Left hindlimb (tissue), 1 donor: ENCODE measurements at regions not wholly inside any gene's neighbourhood (a gene's known extent, or its start where the extent isn't known, plus 50 kb on each side); places are given as distances from the start of the nearest gene placed in this dataset.

Source experiments
- DNase-seq: peaks from one replicate; pipeline ENCODE4 v3.0.0-alpha.2; 2018

GRCh38 chrX:22325096-22325495 lies 52.4 kb downstream of the CBLL2 start:
- no peak for DNase-seq

GRCh38 chrX:22329783-22330182 lies 57.1 kb downstream of the CBLL2 start:
- no peak for DNase-seq

- DNase-seq = no peak
These were observed 66.0 kb downstream of the CBLL2 start for GRCh38 chrX:22338740-22339139.

- DNase-seq = no peak
These were observed 66.7 kb downstream of the CBLL2 start for GRCh38 chrX:22339459-22339858.

- no peak for DNase-seq
These were observed 67.4 kb downstream of the CBLL2 start for GRCh38 chrX:22340022-22340616.

GRCh38 chrX:22343192-22343591 lies 70.5 kb downstream of the CBLL2 start:
- no peak for DNase-seq

GRCh38 chrX:22345884-22346283 lies 73.2 kb downstream of the CBLL2 start:
- DNase-seq = no peak

- no peak for DNase-seq
These were observed 74.8 kb downstream of the CBLL2 start for GRCh38 chrX:22347491-22347890.

- DNase-seq = no peak
These were observed 76.4 kb downstream of the CBLL2 start for GRCh38 chrX:22349116-22349515.

GRCh38 chrX:22351076-22351475 lies 78.4 kb downstream of the CBLL2 start:
- no peak for DNase-seq

- DNase-seq = no peak
These were observed 79.3 kb downstream of the CBLL2 start for GRCh38 chrX:22351966-22352365.

- DNase-seq = no peak
These were observed 84.9 kb downstream of the CBLL2 start for GRCh38 chrX:22357621-22358020.

- no peak for DNase-seq
These were observed 87.4 kb downstream of the CBLL2 start for GRCh38 chrX:22360129-22360528.

GRCh38 chrX:22365460-22365859 lies 92.7 kb downstream of the CBLL2 start:
- no peak for DNase-seq

- DNase-seq = no peak
These were observed 93.5 kb downstream of the CBLL2 start for GRCh38 chrX:22366166-22366702.

- DNase-seq = no peak
These were observed 94.2 kb downstream of the CBLL2 start for GRCh38 chrX:22366906-22367305.

GRCh38 chrX:22373094-22373493 lies 100.4 kb downstream of the CBLL2 start:
- DNase-seq = no peak

- no peak for DNase-seq
These were observed 101.1 kb downstream of the CBLL2 start for GRCh38 chrX:22373766-22374165.

GRCh38 chrX:22376369-22376768 lies 103.7 kb downstream of the CBLL2 start:
- DNase-seq = no peak

- no peak for DNase-seq
These were observed 105.6 kb downstream of the CBLL2 start for GRCh38 chrX:22378296-22378695.

GRCh38 chrX:22383988-22384387 lies 111.3 kb downstream of the CBLL2 start:
- DNase-seq = no peak

GRCh38 chrX:22389556-22390179 lies 117.0 kb downstream of the CBLL2 start:
- no peak for DNase-seq

- DNase-seq = no peak
These were observed 119.6 kb downstream of the CBLL2 start for GRCh38 chrX:22392133-22392948.

- DNase-seq = no peak
These were observed 122.7 kb downstream of the CBLL2 start for GRCh38 chrX:22395372-22395771.
